HUDEP-2 (cell line): ENCODE measurements at regions not wholly inside any gene's neighbourhood (a gene's known extent, or its start where the extent isn't known, plus 50 kb on each side); places are given as distances from the start of the nearest gene placed in this dataset.
"Not testable (repeated sequence)": the region's sequence is repeated elsewhere in the genome, so short reads cannot be mapped to it uniquely, and the experiment has no call there.

Experiments used
- DNase-seq, 76 experiments: peaks; one replicate each; lab custom pipeline; 2025; ENCODE audit not compliant: unreplicated experiment in 76 of 76; lab: John Stamatoyannopoulos, UW

DNA sequence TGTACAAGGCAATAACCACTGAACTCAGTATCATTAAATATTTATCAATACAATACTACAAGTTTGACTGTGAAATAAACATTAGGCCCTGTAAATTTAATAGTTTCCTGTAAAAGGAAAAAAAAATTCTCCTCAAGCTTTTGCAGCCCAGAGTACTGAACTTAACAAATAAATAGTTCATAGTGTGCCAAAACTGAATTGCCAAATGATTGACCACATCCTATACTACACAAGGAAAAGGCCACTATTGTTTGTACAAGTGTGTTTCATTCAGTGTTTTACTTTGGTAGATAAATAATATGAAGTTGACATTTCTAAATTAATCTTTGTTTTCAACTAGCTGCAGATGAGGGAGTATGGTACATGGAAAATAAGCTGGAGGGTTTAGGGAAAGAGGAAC, 379.6 kb downstream of the FLRT2 start:
- DNase-seq, result no peak

GRCh38 chr14:85907536-85907935, 377.6 kb downstream of the FLRT2 start:
- DNase-seq, result no peak

- no peak for DNase-seq
Measured at GRCh38 chr14:85897808-85898207, 367.9 kb downstream of the FLRT2 start.

- no peak for DNase-seq
Measured at GRCh38 chr14:85895603-85896002, 365.7 kb downstream of the FLRT2 start.

DNA sequence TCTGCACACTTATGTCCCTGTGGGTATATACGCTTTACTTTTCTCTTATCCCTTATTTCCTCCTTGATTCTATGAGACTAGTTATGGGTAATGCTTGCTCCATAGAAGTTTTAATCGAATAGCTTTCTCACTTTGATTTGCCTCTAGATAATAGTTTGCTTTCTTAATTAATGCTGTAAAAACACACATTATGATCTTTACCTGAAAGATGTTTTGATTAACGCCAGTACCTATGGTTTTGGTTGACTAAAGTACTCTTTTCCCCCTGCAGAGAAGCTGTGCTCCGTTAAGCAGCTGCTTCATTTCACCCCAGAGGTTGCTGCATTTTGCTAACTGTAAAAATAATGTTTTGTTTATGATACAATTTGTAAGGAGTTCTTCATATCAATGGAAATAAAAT, 362.3 kb downstream of the FLRT2 start:
- DNase-seq, result no peak

DNA sequence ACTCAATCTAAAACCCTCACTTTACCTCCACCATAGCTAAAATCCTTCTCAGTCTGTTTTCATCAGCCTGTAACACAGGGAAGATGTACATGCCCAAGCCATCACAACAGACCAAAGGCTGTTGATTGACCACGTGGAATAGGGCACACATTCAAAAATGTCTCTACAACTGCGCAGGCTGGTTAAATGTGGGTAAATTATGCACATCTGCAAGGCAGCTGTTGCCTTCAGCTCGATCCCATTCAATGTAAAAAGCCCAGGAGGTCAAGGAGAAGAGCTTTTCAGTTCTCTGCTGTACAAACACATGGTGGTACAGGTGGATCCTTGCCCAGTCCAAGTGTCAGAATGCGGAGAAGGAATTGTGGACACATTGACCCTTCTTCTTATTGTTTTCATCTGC, 354.0 kb downstream of the FLRT2 start:
- no peak for DNase-seq

DNA sequence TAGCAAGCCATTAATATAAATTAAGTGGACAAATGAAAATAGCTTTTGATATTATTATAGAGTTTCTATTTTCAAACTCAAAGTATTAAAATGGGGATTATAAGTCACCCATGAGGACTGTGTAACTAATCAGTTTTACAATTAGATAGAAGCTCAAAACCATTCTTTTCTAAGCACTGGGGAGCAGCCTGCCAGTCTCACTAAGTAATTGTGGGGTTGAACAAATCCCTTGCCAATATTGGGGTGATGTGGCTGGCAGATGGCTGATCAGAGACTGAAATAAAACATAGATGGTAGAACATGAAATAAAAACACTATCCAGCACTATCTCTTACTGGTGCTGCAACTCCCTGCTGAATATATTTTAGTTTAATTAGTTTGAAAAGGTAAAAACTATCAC, 353.2 kb downstream of the FLRT2 start:
- DNase-seq, result no peak

GRCh38 chr14:85881935-85882334, 352.0 kb downstream of the FLRT2 start:
- DNase-seq, result no peak

DNA sequence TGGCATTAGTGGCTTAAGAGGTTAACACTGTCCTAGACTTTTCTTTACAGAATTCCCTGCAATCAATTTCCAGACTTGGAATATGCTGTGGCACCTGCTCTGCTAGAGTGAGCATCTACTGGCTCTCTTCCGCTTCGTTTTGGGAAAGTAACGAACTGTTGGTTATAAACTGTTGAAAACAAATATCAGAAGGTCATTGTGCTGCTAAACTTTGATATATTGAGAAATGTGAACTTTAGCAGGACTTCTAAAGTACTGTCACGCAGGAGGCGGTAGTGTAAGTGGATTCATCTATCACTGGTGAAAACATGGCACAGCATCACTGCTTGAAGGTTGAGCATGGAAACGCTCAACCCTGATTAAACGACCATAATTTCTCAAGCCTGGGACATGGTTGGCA, 348.9 kb downstream of the FLRT2 start:
- DNase-seq, result no peak

DNA sequence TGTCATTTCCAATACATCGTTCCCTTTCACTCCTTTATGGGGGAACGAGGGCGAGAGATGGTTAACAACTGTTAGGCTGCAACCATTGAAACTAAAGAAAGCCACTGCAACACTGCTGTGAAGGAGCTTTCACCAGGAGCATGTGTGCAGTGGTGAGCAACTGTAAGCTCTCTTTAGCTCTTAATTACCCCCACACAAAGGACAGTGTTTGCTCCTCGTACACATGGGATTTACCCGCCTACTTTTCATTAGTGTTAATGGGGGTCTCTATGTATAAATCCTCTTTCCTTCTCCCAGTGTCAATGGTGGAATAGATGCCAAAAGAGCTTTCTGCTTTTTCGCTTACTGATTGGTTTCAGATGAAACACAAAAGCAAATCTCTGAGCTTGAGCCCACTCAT, 343.1 kb downstream of the FLRT2 start:
- no peak for DNase-seq

- DNase-seq, result peak in 2 of 76 experiments; percentile 3 to 6
Measured at GRCh38 chr14:85867450-85867849, 337.5 kb downstream of the FLRT2 start.

- DNase-seq, result no peak
Measured at GRCh38 chr14:85865701-85866100, 335.8 kb downstream of the FLRT2 start.

GRCh38 chr14:85858634-85859033, 328.7 kb downstream of the FLRT2 start:
- no peak for DNase-seq

GRCh38 chr14:85856430-85856829, 326.5 kb downstream of the FLRT2 start:
- no peak for DNase-seq

DNA sequence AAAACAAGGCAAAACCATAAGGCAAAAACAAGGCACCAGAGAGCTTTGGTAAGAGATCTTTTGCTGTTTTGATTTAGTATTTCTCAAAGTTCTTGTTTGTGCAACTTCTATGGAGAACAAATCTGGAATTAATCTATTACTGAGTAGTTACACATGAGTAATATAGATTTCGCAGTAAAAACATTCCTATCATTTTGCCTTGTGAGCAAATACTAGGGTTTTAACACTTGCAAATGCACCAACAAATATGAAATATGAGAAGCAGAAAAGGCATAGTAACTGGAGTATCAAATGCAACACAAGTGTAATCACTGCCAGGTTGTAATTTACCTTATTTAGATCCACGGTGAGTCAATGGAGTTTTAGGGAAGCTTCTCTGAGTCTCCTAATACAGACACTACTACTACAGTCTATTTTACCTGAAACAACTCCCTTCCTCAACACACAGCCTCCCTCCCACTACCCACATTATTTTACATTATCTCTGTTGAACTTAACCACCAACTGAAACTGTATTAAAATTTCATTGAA, 324.1 kb downstream of the FLRT2 start:
- no peak for DNase-seq

- no peak for DNase-seq
Measured at GRCh38 chr14:85852906-85853305, 323.0 kb downstream of the FLRT2 start.

DNA sequence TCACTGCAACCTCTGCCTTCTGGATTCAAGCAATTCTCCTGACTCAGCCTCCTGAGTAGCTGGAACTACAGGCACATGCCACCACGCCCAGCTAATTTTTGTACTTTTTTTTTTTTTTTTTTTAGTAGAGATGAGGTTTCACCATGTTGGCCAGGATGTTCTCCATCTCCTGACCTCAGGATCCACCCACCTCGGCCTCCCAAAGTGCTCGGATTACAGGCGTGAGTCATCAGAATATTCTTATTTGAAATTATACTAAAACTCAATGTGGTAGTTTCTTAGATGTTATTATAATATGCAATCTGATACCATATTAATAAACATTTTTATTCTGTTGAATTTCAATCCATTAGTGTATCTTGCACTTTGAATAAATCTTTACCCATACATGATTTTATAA, 322.2 kb downstream of the FLRT2 start:
- DNase-seq, result not testable (repeated sequence)

DNA sequence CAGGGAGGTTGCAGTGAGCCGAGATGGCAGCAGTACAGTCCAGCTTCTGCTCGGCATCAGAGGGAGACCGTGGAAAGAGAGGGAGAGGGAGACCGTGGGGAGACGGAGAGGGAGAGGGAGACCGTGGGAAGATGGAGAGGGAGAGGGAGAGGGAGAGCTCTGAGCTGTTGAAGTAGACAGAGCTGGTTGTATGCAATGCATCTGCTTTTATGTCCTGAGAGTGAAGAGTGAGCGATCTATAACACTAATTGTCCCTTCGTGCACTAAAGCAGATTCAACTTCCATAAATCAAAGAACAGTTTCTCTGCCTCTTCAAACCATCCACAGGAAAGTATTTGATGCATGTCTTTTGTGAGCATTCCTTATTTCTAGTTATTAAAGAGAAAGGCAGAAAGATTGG, 300.6 kb downstream of the FLRT2 start:
- not testable (repeated sequence) for DNase-seq

DNA sequence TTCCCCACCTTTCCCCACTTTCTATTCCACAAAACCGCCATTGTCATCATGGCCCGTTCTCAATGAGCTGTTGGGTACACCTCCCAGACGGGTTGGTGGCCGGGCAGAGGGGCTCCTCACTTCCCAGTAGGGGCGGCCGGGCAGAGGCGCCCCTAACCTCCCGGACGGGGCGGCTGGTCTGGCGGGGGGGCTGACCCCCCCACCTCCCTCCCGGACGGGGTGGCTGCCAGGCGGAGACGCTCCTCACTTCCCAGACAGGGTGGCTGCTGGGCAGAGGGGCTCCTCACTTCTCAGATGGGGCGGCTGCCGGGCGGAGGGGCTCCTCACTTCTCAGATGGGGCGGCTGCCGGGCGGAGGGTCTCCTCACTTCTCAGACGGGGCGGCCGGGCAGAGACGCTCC, 299.7 kb downstream of the FLRT2 start:
- not testable (repeated sequence) for DNase-seq

GRCh38 chr14:85824526-85824925, 294.6 kb downstream of the FLRT2 start:
- no peak for DNase-seq

- DNase-seq, result no peak
Measured at GRCh38 chr14:85822236-85822635, 292.3 kb downstream of the FLRT2 start.

GRCh38 chr14:85817430-85817829, 287.5 kb downstream of the FLRT2 start:
- DNase-seq, result no peak

DNA sequence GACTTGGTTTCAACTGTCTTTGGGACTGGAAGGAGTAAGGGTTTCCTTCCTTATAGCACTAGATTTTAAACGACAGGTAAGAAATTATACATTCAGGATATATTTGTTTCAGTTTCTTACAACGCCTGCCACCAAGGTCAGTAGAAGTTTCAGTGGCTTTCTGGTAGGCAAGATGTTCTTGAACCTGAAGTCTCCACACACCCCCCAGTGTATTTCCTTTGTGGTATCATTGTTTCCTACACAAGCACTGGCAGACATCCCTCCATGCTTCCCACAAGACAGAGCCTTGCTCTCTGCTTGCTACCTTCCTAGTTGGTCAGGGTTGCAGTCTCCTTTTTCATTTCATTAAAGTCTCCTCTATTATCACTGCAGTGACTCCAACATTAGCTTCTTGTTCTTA, 283.1 kb downstream of the FLRT2 start:
- no peak for DNase-seq
